ENCODE measurements at regions not wholly inside any gene's neighbourhood (a gene's known extent, or its start where the extent isn't known, plus 50 kb on each side); places are given as distances from the start of the nearest gene placed in this dataset.
A peak's percentile ranks its signal among the peaks of the same experiment; 100 is the strongest.

DNA sequence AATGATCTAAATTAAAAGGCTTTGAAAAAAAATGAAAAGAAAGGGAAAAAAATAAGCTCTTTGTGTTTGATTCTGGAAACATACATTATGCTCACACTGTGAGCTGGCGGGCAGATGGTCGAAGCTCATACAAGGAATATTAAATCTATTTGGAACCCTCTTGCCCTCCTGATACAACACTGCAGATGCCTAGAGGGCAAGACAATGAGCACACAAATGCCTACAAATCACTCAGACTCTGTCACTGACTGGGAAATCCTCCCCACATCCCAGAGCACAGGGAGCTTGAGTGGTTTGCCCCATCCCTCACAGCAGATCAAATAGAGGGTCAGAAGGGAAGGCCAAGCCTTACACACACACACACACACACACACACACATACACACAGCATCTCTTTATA lies 320.4 kb downstream of the HNRNPD start:
- no peak for DNase-seq
- Mint-ChIP-seq H3K27ac (no peak overlapping the region), H3K36me3 (ENCODE audit: low read depth) (no peaks in the 10 kb centered on the region), H3K4me3 (no peak overlapping the region), H3K4me1 (ENCODE audit: low read depth) (no peaks in the 10 kb centered on the region), H3K27me3 (peaks cover 25% of the 10 kb centered on the region), H3K9me3 (no peaks in the 10 kb centered on the region)

DNA sequence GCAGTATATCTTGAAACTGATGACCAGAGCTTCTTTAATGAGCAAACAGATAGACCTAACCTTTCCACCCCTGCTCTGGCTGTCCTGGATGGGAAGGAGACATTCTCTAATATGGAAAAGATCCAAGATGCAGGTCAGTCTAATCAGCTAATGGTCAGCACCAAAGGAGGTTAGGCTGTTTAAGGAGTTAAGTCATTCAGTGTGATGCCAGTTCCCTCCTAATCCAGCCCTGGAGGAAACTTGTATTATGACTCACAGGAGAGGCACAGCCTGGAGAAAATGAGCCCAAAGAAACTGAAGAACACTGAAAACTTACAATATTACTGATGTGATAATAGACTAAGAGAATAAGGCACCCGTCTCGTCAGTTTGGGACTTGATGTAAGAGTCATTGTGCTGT lies 323.0 kb downstream of the HNRNPD start:
- H3K4me1 Mint-ChIP-seq (ENCODE audit: low read depth) = no peaks in the 10 kb centered on the region
- H3K36me3 Mint-ChIP-seq (ENCODE audit: low read depth) = no peaks in the 10 kb centered on the region
- H3K27me3 Mint-ChIP-seq = peaks cover 47% of the 10 kb centered on the region
- DNase-seq = no peak
- H3K4me3 Mint-ChIP-seq = no peak overlapping the region
- H3K27ac Mint-ChIP-seq = no peak overlapping the region
- H3K9me3 Mint-ChIP-seq = no peaks in the 10 kb centered on the region

DNA sequence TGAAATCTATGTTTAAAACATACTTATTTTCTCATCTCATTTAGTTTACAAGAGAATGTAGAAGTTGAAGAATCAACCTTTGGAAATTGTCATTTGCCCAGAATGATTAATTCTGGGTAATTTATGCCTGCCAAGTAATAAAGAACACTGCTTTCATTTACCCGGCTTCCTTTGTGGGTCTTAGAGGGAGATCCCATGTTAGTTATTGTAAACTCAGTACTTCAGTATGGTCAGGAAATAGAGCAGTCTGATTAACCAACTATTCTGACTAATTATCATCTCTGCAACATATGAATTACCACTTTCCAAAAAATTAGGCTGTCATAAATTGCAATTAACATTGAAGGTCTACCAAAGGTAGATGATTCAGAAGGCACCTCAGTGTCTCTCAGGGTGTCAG lies 324.5 kb downstream of the HNRNPD start:
- Mint-ChIP-seq H3K9me3 (no peaks in the 10 kb centered on the region), H3K36me3 (ENCODE audit: low read depth) (no peaks in the 10 kb centered on the region), H3K4me1 (ENCODE audit: low read depth) (peaks cover 2% of the 10 kb centered on the region), H3K27ac (no peak overlapping the region), H3K4me3 (no peak overlapping the region), H3K27me3 (peaks cover 48% of the 10 kb centered on the region)
- no peak for DNase-seq

DNA sequence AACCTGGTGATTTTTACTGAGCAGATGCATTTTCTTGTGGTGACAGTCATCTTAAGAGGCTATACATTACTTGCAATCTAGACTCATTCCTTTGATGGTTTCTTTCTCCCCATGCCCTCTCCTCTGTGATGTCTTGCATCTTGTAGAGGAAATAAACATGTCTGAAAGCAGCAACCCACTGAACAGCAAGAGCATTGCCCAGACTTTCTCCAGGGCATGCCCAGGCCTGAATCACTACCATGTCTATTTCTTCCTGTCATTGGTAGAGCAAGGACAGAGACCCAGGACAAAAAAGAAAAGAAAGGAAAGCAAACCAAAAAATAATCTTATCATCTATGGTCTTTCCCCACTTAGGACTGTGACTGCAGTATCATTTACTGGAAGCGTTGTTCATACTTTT lies 326.1 kb downstream of the HNRNPD start:
- Mint-ChIP-seq H3K4me1 (ENCODE audit: low read depth) (peaks cover 12% of the 10 kb centered on the region), H3K36me3 (ENCODE audit: low read depth) (no peaks in the 10 kb centered on the region), H3K4me3 (no peak overlapping the region), H3K9me3 (no peaks in the 10 kb centered on the region), H3K27ac (no peak overlapping the region), H3K27me3 (peaks cover 59% of the 10 kb centered on the region)
- no peak for DNase-seq

DNA sequence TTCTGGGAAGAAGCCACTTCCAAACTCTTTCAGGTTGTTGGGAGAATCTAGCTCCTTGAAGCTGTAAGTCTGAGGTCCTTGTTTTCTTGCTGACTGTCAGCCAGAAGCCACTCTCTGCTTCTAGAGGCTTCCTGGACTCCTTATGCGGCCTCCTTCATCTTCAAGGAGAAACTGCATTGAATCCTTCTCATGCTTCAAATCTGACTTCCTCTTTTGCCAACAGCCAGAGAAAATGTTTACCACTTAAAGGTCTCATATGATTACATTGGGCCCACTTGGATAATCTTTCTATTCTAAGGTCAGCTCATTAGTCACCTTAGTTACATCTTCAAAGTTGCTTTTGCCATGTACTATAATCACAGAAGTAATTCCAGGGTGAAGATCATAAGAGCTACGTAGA lies 327.0 kb downstream of the HNRNPD start:
- H3K9me3 Mint-ChIP-seq = no peaks in the 10 kb centered on the region
- H3K4me3 Mint-ChIP-seq = no peak overlapping the region
- H3K27ac Mint-ChIP-seq = no peak overlapping the region
- peaks cover 22% of the 10 kb centered on the region for H3K4me1 Mint-ChIP-seq (ENCODE audit: low read depth)
- no peaks in the 10 kb centered on the region for H3K36me3 Mint-ChIP-seq (ENCODE audit: low read depth)
- no peak for DNase-seq
- peaks cover 63% of the 10 kb centered on the region for H3K27me3 Mint-ChIP-seq

DNA sequence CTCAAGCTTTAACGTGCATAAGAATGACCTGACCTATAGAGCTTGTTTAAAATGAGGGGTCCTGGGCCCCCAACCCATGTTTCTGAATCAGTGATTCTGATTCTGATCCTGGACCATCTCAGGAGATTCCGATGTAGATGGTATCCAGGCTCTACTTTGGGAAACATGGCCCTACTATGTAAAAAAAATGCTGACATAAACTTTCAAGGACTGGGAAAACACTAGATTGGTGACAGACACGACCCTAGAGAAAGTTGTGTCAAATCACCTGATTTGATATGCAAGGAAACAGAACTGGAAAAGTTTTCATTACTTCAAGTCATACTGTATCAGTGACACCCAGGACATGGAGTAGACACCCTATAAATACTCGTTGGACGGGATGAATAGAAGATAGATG lies 328.5 kb downstream of the HNRNPD start:
- Mint-ChIP-seq H3K27me3 (peaks cover 63% of the 10 kb centered on the region), H3K4me3 (no peak overlapping the region), H3K27ac (no peak overlapping the region), H3K9me3 (no peaks in the 10 kb centered on the region), H3K4me1 (ENCODE audit: low read depth) (peaks cover 28% of the 10 kb centered on the region), H3K36me3 (ENCODE audit: low read depth) (no peaks in the 10 kb centered on the region)
- DNase-seq = no peak

DNA sequence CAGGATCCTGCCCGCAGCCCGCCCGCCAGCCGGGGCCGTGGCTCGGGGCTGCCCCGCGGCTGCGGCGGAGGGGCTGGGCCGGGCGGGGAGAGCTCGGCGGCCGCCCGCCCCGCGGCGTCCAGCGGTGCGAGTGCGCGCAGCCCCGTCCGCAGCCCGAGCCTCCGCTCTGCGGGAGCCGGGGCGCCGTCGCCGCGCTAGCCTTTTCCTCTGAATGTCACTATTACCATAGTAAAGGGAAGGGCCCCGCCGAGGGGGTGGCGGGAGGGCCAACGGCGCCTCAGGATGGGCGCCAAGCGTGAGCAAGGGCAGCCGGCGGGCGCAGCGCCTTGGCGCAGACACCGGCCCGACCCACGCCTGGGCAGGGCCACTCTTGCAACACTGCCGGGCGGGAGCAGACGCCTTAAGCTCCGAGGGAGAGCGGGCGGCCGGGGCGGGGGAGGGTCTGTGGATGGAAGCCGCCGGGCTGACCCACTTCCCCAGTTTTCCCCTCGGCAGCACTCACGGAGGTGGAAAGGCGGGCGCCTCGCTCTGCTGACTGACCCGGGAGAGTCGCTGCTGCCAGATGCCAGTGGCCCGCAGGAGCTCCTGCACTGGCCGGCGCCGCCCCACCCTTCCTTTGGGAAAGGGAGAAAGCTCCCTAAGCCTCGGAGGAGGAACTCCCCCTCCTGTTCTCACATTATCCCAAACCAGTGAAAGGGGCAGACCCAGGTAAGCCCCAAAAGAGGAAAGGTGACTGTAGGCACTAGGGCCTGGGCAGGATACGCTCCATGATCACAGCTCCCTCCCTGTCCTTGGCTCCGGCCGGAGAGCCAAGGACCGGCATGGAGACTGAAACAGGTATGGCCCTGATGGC lies 329.4 kb downstream of the HNRNPD start:
- H3K36me3 Mint-ChIP-seq (ENCODE audit: low read depth) = no peaks in the 10 kb centered on the region
- H3K4me1 Mint-ChIP-seq (ENCODE audit: low read depth) = peaks cover 28% of the 10 kb centered on the region
- peak; percentile 42 for DNase-seq
- H3K27ac Mint-ChIP-seq = no peak overlapping the region
- H3K27me3 Mint-ChIP-seq = peaks cover 69% of the 10 kb centered on the region
- no peaks in the 10 kb centered on the region for H3K9me3 Mint-ChIP-seq
- H3K4me3 Mint-ChIP-seq = peak overlapping the region; percentile 41

DNA sequence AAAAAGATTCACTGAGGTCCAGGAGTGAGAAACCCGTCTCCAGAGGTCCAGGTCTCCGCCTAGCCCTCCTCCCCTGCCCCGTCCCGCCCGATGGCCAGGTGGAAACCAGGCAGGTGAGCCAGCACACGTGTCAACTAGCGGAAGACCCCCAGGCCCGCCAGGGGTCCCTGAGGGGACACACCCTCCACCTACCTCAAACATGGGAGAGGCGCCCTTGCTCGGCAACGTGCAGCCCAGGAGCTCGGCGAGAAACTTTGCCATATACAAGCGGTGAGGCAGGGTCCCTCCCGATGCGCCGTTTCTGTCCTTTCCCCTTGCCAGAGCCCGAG lies 330.0 kb downstream of the HNRNPD start:
- no peaks in the 10 kb centered on the region for H3K9me3 Mint-ChIP-seq
- no peaks in the 10 kb centered on the region for H3K36me3 Mint-ChIP-seq (ENCODE audit: low read depth)
- H3K4me1 Mint-ChIP-seq (ENCODE audit: low read depth) = peaks cover 28% of the 10 kb centered on the region
- peaks cover 74% of the 10 kb centered on the region for H3K27me3 Mint-ChIP-seq
- peak overlapping the region; percentile 53 for H3K4me3 Mint-ChIP-seq
- no peak overlapping the region for H3K27ac Mint-ChIP-seq
- no peak for DNase-seq

DNA sequence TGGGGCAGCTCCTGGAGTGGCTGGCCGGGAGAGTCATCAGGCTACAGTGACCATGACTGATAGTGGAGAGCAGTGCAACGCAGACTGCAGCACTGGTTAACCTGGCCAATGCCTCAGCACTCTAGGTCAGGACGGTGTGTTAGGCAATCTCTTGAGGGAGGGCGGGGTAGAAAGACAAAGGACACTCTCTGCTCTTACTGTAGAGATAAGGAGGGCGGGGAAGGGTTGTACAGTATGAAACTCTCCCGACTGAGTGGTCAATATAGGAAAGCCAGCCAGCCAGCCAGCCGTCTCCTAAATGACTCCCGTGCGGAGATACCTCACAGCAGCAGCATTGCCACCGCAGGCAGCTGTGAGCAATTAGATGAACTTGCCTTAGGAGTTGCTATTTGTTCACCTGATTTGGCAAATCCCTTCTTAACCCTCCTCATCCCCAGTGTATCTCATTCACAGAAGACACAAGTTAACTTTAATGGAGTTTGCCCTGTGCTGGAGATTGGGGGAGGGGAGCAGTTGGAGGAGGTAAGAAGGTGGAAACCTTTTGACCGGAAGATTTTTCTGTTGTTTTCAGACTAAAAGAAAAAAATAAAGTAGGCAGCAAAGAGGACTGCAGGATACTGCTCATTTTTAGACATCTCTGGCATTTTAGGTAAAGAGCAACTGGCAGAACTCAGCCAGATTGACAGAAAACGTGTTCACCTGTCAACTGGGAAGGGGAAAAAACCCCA lies 330.5 kb downstream of the HNRNPD start:
- Mint-ChIP-seq H3K36me3 (ENCODE audit: low read depth) (no peaks in the 10 kb centered on the region), H3K4me1 (ENCODE audit: low read depth) (peaks cover 28% of the 10 kb centered on the region), H3K27me3 (peaks cover 78% of the 10 kb centered on the region), H3K9me3 (no peaks in the 10 kb centered on the region), H3K27ac (no peak overlapping the region), H3K4me3 (peak overlapping the region; percentile 53)
- no peak for DNase-seq

DNA sequence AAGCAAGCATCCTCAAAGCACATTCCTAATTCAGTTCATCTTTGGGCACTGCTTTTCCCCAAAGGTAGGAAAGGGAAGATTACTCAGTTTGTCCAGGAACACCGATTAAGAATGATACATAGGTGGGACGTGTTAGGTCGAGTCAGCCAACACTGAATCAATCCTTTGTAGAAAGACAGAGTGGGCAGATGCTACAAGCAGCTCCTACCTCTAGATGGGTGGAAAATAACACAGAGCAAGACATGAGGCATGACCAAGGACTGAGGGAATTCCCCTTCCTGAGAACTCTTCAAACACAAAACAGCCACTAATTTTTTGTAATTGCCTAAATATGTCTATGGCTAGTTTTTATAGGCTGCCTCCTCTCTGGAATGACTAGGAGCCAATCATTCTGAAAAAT lies 331.7 kb downstream of the HNRNPD start:
- no peak for DNase-seq
- no peaks in the 10 kb centered on the region for H3K36me3 Mint-ChIP-seq (ENCODE audit: low read depth)
- H3K9me3 Mint-ChIP-seq = no peaks in the 10 kb centered on the region
- peak overlapping the region; percentile 10 for H3K27ac Mint-ChIP-seq
- H3K27me3 Mint-ChIP-seq = peaks cover 74% of the 10 kb centered on the region
- H3K4me3 Mint-ChIP-seq = no peak overlapping the region
- H3K4me1 Mint-ChIP-seq (ENCODE audit: low read depth) = peaks cover 28% of the 10 kb centered on the region

DNA sequence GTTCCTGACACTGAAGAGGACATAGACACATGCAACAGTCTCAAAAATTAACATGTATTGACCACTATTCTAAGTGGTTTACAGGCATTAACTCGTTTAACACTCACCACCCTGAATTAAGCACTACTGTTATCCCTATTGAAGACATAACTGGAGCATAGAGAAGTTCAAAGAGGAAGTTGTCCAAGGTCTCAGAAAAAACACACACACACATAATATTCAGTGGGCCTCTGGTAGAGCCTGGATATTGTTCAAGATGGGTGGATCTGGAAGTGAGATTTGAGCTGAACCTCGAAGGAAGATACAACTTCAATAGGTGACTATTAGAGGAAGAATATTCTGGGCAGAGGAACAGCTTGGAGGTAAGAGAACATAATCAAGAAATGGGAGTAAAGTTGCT lies 334.9 kb downstream of the HNRNPD start:
- no peak overlapping the region for H3K4me3 Mint-ChIP-seq
- H3K4me1 Mint-ChIP-seq (ENCODE audit: low read depth) = peaks cover 27% of the 10 kb centered on the region
- no peaks in the 10 kb centered on the region for H3K9me3 Mint-ChIP-seq
- H3K27me3 Mint-ChIP-seq = peaks cover 74% of the 10 kb centered on the region
- H3K36me3 Mint-ChIP-seq (ENCODE audit: low read depth) = no peaks in the 10 kb centered on the region
- H3K27ac Mint-ChIP-seq = no peak overlapping the region
- DNase-seq = no peak

DNA sequence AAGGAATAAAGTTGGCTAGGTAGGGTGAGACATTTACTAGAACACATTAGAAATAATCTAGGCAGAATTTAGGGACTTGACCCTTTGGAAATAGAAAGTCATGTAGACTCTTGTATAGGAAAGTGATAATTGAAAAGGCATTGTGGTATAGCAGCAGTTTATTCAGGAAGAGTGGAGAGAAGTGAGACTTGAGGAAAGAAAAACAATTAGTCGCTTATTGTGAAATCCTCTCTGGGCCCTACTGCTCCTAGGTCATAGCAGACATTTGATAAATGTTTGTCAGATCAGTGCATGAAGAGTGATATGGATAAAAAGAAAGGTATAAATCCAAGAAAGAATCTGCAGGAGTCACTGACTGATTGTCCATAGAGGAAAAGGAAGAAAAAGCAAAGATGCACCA lies 337.6 kb downstream of the HNRNPD start:
- H3K27ac Mint-ChIP-seq = no peak overlapping the region
- H3K4me1 Mint-ChIP-seq (ENCODE audit: low read depth) = peaks cover 6% of the 10 kb centered on the region
- no peak overlapping the region for H3K4me3 Mint-ChIP-seq
- peaks cover 72% of the 10 kb centered on the region for H3K27me3 Mint-ChIP-seq
- DNase-seq = no peak
- no peaks in the 10 kb centered on the region for H3K9me3 Mint-ChIP-seq
- no peaks in the 10 kb centered on the region for H3K36me3 Mint-ChIP-seq (ENCODE audit: low read depth)

DNA sequence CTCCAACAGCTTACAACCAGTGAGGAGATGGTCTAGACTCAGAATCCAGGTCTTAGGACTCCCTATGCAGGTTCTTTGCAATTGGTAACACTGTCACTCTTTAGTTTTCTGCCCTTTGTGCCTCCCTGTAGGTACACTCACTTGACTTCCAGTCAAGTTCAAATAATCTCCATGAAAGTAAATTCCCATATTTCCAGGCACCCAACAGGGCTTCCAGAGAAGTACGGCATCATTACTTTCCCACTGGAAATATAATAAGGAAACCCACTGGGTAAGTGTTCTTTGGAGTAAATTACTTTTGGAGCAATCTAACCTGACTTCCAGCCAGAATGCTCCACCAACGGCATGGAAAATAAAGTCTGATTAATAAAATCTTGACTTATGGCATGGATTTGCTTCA lies 338.9 kb downstream of the HNRNPD start:
- H3K36me3 Mint-ChIP-seq (ENCODE audit: low read depth) = no peaks in the 10 kb centered on the region
- H3K4me3 Mint-ChIP-seq = no peak overlapping the region
- H3K27ac Mint-ChIP-seq = no peak overlapping the region
- H3K4me1 Mint-ChIP-seq (ENCODE audit: low read depth) = peaks cover 6% of the 10 kb centered on the region
- H3K27me3 Mint-ChIP-seq = peaks cover 66% of the 10 kb centered on the region
- H3K9me3 Mint-ChIP-seq = no peaks in the 10 kb centered on the region
- DNase-seq = no peak

DNA sequence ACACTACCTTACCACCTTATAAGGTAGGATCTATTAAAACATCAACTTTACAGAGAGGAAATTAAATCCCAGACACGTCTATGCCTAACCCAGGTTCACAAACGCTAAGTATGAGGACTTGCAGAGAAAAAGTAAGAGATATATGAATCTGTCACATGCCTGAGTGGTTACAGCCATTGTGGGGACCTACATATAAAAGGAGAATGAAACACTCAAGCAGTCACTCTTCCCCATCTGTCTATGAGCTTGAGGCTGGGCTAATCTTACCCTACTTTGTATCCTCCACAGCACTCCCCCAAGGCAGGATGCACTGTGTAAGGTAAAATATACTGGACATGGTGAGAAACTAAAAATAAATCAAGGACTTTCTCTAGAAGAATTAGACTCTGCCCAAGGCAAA lies 339.9 kb downstream of the HNRNPD start:
- H3K4me1 Mint-ChIP-seq (ENCODE audit: low read depth) = peaks cover 6% of the 10 kb centered on the region
- peaks cover 62% of the 10 kb centered on the region for H3K27me3 Mint-ChIP-seq
- no peaks in the 10 kb centered on the region for H3K9me3 Mint-ChIP-seq
- DNase-seq = no peak
- H3K36me3 Mint-ChIP-seq (ENCODE audit: low read depth) = no peaks in the 10 kb centered on the region
- H3K27ac Mint-ChIP-seq = no peak overlapping the region
- no peak overlapping the region for H3K4me3 Mint-ChIP-seq

DNA sequence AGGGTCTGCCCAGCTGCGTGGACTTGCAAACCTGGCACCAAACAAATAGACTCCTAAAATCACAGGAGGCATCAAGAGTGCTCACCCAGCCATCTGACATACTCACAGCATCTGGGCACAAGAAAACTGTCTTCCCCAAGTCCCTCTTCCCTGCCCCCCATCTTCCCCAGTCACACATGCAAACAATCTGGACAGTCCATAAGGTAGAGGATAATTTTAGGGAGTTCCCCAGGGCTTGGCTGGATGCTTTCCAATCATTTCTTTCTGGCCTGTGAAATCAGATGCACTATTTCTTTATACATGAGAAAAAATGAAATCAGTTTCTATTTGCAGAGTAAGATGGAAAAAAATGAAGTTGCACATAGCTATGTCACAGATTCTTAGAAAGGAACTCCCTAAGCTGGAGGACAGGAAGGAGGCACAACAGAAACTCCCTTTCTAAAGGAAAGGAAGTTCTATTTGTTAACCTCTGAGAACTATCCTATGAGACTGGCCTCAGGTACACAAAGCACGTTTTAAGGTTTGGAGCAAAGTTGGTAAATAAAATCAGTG lies 342.3 kb downstream of the HNRNPD start:
- Mint-ChIP-seq H3K27ac (no peak overlapping the region), H3K27me3 (peaks cover 47% of the 10 kb centered on the region)
- no peak for DNase-seq

More for the DNA sequence above, 342.3 kb downstream of the HNRNPD start:
- H3K36me3 Mint-ChIP-seq (ENCODE audit: low read depth) = no peaks in the 10 kb centered on the region
- no peaks in the 10 kb centered on the region for H3K9me3 Mint-ChIP-seq
- H3K4me1 Mint-ChIP-seq (ENCODE audit: low read depth) = peaks cover 6% of the 10 kb centered on the region
- no peak overlapping the region for H3K4me3 Mint-ChIP-seq
